Vagina (tissue), 2 donors: ENCODE measurements at regions not wholly inside any gene's neighbourhood (a gene's known extent, or its start where the extent isn't known, plus 50 kb on each side); places are given as distances from the start of the nearest gene placed in this dataset.

ENCODE experiments used
- CTCF ChIP-seq, 3 experiments: fragments of 450-650 bp in 2 of 3; fragments of 200-600 bp in 1 of 3; sonication (generic) in 1 of 3; IDR thresholded peaks; one replicate each; pipeline ENCODE4 v1.5.1; 2017 to 2019; ENCODE audit warnings: antibody characterized with exemption in 3 of 3, mild to moderate bottlenecking in 2 of 3, moderate library complexity in 2 of 3
- POLR2A ChIP-seq, 2 donors: fragments of 450-650 bp; IDR thresholded peaks; one replicate each; pipeline ENCODE4 v1.6.1; 2017; ENCODE audit warnings: antibody characterized with exemption in 2 of 2, mild to moderate bottlenecking in 2 of 2, moderate library complexity in 2 of 2
- POLR2AphosphoS5 ChIP-seq, 2 donors: sonication (generic); formaldehyde crosslinking; IDR thresholded peaks; one replicate each; pipeline ENCODE4 v1.9.0; 2017; ENCODE audit warnings: antibody characterized with exemption in 2 of 2, mild to moderate bottlenecking in 2 of 2, low read depth in 1 of 2; ENCODE audit not compliant: insufficient read depth in 1 of 2

- TF ChIP-seq CTCF (IDR thresholded peaks at IDR 0.05) (no peak), POLR2A (IDR thresholded peaks at IDR 0.05) (no peak), POLR2AphosphoS5 (IDR thresholded peaks at IDR 0.05; ENCODE audit: insufficient read depth in 1 of 2, low read depth in 1 of 2) (no peak)
These were observed 124.9 kb upstream of the TCERG1L start for GRCh38 chr10:131436458-131436857.
